ENCODE measurements at regions not wholly inside any gene's neighbourhood (a gene's known extent, or its start where the extent isn't known, plus 50 kb on each side); places are given as distances from the start of the nearest gene placed in this dataset.

GRCh38 chr7:108662783-108663362 is 93.2 kb downstream of the DNAJB9 start:
- TF ChIP-seq REST (IDR thresholded peaks at IDR 0.05; ENCODE audit: insufficient replicate concordance, low read depth) = no peak
- TF ChIP-seq CTCF (IDR thresholded peaks at IDR 0.05; ENCODE audit: insufficient read depth, low read length) = no peak
- TF ChIP-seq POLR2AphosphoS5 (IDR thresholded peaks at IDR 0.05; ENCODE audit: low read depth) = no peak
- TF ChIP-seq GABPA (IDR thresholded peaks at IDR 0.05; ENCODE audit: low read depth) = no peak
- TF ChIP-seq SPI1 (IDR thresholded peaks at IDR 0.05; ENCODE audit: borderline replicate concordance, low read depth) = no peak
- H3K27ac ChIP-seq (replicated peaks) = no peak overlapping the region
- no peak for DNase-seq (ENCODE audit: low read depth in 1 of 2, low spot score in 1 of 2)

DNA sequence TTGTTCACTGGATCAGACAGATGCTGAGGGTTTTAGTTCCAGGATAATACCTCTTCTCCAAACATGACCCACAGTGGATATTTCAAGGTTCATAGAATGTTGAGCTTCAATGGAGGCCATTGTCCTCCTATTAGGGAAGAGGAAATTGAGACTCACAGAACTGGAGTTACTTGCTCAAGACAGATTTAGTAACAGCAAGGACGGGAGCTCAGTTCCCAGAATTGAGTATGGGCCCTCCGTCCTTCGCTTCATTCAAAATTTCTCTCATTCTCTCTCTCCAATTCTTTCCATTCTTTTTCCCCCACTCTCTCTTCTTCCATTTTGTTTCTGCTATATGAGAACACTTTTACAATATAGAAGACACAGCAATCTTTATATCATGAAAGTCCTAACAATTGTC is 94.0 kb downstream of the DNAJB9 start:
- no peak for TF ChIP-seq GABPA (IDR thresholded peaks at IDR 0.05; ENCODE audit: low read depth)
- no peak for TF ChIP-seq POLR2AphosphoS5 (IDR thresholded peaks at IDR 0.05; ENCODE audit: low read depth)
- no peak for TF ChIP-seq REST (IDR thresholded peaks at IDR 0.05; ENCODE audit: insufficient replicate concordance, low read depth)
- no peak for TF ChIP-seq CTCF (IDR thresholded peaks at IDR 0.05; ENCODE audit: insufficient read depth, low read length)
- TF ChIP-seq SPI1 (IDR thresholded peaks at IDR 0.05; ENCODE audit: borderline replicate concordance, low read depth) = no peak
- no peak for DNase-seq (ENCODE audit: low read depth in 1 of 2, low spot score in 1 of 2)
- H3K4me3 ChIP-seq (replicated peaks; ENCODE audit: insufficient read depth, low read length) = no peak overlapping the region
- H3K27me3 ChIP-seq (ENCODE audit: insufficient read depth, poor library complexity, severe bottlenecking) = peaks cover 4% of the 10 kb centered on the region
- H3K27ac ChIP-seq (replicated peaks) = no peak overlapping the region

More at GRCh38 chr7:108662783-108663362, 93.2 kb downstream of the DNAJB9 start:
- peaks cover 4% of the 10 kb centered on the region for H3K27me3 ChIP-seq (ENCODE audit: insufficient read depth, poor library complexity, severe bottlenecking)
- no peak overlapping the region for H3K4me3 ChIP-seq (replicated peaks; ENCODE audit: insufficient read depth, low read length)

DNA sequence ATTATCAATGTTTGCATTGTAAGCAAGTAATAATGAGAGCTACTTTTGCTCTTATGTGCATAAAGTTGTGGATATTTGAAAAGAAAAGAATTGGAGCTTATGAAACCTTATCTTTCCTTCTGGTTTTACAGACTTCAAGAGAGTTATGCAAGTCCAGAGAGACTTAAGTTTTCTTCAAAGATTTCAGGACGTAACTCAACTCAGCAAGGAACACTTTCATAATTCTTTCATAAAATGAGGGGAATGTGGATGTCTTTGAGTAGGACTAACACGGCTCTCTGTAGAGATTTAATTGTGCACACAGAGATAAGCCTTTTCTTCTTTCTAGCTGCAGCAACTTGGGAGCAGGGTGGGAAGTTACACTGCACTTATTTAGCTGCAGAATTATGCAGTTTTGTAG is 97.5 kb downstream of the DNAJB9 start:
- H3K4me3 ChIP-seq (replicated peaks; ENCODE audit: insufficient read depth, low read length) = no peak overlapping the region
- H3K27ac ChIP-seq (replicated peaks) = no peak overlapping the region
- DNase-seq (ENCODE audit: low read depth in 1 of 2, low spot score in 1 of 2) = no peak
- H3K27me3 ChIP-seq (ENCODE audit: insufficient read depth, poor library complexity, severe bottlenecking) = peaks cover 2% of the 10 kb centered on the region
- TF ChIP-seq GABPA (IDR thresholded peaks at IDR 0.05; ENCODE audit: low read depth) = no peak
- TF ChIP-seq CTCF (IDR thresholded peaks at IDR 0.05; ENCODE audit: insufficient read depth, low read length) = no peak
- no peak for TF ChIP-seq REST (IDR thresholded peaks at IDR 0.05; ENCODE audit: insufficient replicate concordance, low read depth)
- no peak for TF ChIP-seq POLR2AphosphoS5 (IDR thresholded peaks at IDR 0.05; ENCODE audit: low read depth)

All from HL-60 (cell line).